ENCODE measurements at regions not wholly inside any gene's neighbourhood (a gene's known extent, or its start where the extent isn't known, plus 50 kb on each side); places are given as distances from the start of the nearest gene placed in this dataset.
"Not testable (repeated sequence)": the region's sequence is repeated elsewhere in the genome, so short reads cannot be mapped to it uniquely, and the experiment has no call there.

DNA sequence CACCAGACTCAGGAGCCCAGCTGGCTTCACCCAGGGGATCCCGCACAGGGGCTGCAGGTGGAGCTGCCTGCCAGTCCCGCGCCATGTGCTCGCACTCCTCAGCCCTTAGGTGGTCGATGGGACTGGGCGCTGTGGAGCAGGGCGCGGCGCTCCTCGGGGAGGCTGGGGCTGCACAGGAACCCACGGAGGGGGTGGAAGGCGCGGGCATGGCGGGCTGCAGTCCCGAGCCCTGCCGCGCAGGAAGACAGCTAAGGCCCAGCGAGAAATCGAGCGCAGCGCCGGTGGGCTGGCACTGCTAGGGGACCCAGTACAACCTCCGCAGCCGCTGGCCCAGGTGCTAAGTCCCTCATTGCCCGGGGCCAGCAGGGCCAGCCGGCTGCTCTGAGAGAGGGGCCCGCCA lies 202.9 kb downstream of the SPANXN4 start:
- DNase-seq (ENCODE audit: extremely low read depth, low read depth): not testable (repeated sequence)

DNA sequence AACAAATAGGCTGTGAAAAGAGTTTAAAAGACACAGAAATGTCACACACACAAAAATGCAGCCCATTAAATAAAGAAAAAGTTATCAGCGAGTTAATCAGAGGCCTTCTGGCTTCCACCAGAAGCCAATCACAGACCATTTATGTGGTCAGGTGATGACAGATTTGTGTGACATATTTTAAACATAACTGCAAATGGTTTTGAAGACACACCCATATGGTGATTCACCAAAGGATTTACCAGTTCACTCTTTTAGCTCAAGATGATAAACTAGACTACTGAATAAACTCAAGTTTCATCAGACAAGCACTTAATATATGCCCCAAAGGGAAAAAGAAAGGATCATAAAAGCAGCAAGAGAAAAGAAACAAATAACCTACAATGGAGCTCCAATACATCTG lies 181.2 kb downstream of the SPANXN4 start:
- peak; percentile 57 for DNase-seq (ENCODE audit: extremely low read depth, low read depth)

DNA sequence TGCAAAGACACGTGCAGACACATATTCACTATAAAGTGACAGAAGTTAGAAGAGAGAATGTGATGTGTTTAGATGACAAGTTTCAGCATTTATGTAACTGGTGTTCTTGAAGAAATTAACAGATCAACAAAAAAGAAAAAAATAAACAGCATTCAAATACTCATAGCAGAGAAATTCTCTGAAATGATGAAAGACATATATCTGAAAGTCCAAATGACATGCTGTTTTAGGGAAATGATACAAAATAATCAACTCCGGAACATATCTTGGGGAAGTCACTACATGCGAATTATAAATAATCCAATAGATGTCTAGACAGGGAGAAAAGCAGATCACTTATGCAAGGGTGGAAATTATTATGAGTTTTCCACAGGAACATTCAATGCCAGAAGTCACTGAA lies 146.0 kb downstream of the SPANXN4 start:
- no peak for DNase-seq (ENCODE audit: extremely low read depth, low read depth)

DNA sequence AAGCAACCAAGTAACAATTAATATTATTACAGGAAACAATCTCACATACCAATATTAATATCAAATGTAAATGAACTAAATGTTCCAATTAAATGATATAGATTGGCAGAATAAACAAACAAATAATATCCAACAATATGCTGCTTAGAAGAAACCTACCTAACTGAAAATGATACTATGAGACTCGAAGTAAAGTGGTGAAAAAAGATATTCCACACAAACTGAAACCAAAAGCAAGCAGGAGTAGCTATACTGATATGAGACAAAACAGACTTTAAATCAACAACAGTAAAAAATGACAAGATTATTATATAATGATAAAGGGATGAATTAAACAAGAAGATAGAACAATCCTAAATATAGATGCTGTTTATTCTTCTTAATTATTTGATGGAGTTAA lies 140.1 kb downstream of the SPANXN4 start:
- no peak for DNase-seq (ENCODE audit: extremely low read depth, low read depth)

DNA sequence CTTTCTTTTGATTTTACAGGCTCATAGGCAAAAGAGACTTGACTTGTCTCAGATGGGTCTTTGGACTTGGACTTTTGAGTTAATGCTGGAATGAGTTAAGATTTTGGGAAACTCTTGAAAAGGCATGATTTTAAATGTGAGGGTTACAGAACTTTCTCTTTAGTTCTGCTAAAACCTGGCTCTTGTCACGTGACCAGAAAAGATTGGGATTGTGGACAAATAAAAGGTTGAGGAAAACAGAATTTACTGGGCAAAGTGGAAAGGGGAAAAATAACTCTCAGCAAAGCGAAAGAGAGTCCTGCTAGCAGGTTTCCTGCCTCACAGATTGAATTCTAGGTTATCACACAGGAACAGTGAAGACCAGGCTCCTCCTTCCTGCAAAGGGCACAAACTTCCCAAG lies 114.0 kb downstream of the SPANXN4 start:
- DNase-seq (ENCODE audit: extremely low read depth, low read depth): no peak

DNA sequence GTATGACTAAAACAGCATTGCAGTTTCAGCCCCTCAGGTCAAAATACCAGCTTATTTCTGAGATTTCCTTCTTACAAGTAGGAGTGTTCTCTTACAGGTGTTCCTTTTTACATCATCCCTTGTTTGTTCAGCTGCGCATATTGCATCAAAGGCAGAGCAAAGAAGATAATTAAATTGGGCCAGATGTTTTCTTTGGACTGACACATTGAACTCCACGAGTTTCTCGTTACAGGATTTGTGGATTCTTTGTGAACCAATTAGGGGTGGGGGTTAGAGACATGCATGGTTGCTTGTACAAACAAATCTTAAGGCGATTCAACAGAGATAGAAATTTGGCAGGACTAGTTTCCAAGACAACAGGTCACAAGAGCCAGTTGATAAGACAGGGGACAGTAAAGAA lies 95.7 kb downstream of the SPANXN4 start:
- DNase-seq (ENCODE audit: extremely low read depth, low read depth): peak; percentile 41

DNA sequence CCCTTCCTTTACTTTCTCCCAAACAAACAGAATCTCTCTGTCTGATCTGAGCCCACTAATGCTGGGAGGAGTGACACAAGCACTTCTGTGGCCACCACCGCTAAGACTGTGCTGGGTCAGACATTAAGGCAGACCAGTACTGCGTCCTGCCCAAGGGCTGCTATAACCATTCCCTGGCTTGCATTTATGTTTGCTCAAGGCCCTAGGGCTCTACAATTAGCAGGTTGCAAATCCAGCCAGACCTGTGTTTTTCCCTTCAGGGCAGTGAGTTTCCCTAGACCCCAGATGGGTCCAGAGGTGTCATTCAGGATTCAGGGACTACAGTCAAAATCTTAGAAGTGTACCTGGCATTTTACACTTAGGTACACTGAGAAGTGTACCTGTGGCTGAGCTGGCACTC lies 89.7 kb downstream of the SPANXN4 start:
- no peak for DNase-seq (ENCODE audit: extremely low read depth, low read depth)

DNA sequence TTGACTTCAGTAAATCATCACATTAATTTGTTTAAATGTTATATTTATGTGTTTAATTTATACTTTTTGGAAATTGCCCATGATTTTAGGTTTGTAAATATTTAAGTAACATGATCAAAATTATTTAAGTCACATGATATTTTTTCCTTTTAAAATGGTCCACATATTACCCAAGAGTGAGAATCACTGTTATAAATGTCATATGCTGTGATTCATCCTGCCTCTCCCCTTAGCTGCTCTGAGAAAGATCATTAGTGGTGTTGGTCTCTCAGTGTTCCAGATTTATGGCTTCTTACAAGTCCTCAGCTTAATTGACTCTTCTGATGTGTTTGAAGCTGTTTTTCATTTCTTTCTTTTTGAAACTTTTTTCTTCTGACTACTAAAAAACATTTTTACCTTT lies 70.1 kb downstream of the SPANXN4 start:
- peak; percentile 91 for DNase-seq (ENCODE audit: extremely low read depth, low read depth)

DNA sequence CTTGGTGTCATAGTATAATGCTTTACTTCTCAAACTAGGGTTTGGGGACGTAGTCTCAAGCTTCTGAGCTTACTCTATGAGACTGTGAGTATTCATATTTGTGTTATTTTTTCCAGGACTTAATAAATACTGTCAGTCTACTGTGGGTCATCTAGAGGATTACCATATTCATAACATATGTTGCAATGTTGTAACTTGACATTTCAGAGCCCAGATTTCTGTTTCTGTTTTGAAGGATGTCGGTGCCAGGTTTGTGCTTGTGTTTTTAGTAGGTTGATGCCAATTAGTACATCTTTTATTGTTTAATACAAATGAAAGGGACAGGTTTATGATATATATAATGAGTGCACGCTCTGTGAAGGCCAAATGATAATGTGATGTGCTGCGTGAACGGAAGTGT lies 69.6 kb downstream of the SPANXN4 start:
- peak; percentile 91 for DNase-seq (ENCODE audit: extremely low read depth, low read depth)

DNA sequence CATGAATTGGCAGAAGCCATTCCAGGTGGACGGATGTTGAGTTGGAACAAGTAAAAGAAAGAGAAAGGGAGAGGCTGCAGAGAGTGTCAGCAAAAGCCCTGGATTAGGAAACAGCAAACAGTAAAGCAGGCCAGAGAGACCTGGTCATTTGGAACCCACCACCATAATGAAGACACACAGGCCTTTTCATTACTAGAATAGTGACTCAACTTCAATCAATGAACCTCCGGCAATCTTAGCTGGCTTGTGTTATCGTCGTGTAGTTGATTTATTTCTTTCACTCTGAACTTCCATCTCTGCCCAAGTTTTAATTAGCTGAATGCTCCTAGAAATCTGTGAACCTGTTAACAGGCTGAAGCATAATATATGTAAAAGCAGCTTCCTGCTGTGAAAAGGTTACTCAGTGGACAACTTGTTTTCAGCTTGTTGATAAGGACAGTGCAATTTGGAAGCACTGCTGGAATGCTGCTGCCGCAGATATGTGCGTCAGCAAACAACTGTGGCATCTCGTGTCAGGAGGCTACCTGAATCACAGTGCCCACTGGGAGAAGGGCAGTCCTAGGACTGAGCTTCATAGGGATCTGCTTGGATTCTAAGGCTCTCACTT lies 68.8 kb downstream of the SPANXN4 start:
- peak; percentile 96 for DNase-seq (ENCODE audit: extremely low read depth, low read depth)
